ENCODE measurements at regions not wholly inside any gene's neighbourhood (a gene's known extent, or its start where the extent isn't known, plus 50 kb on each side); places are given as distances from the start of the nearest gene placed in this dataset.
A peak's percentile ranks its signal among the peaks of the same experiment; 100 is the strongest.

DNA sequence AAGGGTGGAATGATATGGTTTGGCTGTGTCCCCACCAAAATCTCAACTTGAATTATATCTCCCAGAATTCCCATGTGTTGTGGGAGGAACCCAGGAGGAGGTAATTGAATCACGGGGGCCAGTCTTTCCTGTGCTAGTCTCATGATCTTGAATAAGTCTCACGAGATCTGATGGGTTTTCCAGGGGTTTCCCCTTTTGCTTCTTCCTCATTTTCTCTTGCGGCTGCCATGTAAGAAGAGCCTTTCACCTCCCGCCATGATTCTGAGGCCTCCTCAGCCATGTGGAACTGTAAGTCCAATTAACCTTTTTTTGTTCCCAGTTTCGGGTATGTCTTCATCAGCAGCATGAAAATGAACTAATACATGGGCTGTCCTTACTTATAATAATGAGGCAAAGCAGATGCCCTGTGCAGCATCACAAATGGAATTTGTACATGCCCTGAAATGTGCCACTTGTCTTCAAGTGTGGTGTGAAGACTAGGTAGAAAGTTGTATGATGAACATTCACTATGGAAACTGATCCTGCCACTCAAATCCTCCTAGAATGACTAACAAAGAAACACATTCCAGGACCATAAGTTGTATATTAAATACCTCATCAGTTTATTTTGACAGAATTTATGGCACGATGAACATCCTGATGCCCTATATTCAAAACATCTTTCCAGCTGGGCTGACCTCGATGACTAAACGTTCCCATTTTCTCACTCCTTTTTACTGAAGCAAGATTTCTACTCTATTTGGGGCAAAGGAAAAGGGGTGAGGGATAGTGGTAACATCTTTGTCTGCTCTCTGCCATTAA lies 122.8 kb upstream of the CTTNBP2 start:
- DNase-seq (ENCODE audit: low spot score, unreplicated experiment), result no peak
- H3K9me3 Mint-ChIP-seq (ENCODE audit: low read depth), result no peaks in the 10 kb centered on the region
- no peak overlapping the region for H3K27ac Mint-ChIP-seq
- TF ChIP-seq, protein P1, sequence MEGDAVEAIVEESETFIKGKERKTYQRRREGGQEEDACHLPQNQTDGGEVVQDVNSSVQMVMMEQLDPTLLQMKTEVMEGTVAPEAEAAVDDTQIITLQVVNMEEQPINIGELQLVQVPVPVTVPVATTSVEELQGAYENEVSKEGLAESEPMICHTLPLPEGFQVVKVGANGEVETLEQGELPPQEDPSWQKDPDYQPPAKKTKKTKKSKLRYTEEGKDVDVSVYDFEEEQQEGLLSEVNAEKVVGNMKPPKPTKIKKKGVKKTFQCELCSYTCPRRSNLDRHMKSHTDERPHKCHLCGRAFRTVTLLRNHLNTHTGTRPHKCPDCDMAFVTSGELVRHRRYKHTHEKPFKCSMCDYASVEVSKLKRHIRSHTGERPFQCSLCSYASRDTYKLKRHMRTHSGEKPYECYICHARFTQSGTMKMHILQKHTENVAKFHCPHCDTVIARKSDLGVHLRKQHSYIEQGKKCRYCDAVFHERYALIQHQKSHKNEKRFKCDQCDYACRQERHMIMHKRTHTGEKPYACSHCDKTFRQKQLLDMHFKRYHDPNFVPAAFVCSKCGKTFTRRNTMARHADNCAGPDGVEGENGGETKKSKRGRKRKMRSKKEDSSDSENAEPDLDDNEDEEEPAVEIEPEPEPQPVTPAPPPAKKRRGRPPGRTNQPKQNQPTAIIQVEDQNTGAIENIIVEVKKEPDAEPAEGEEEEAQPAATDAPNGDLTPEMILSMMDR (IDR thresholded peaks at IDR 0.05; ENCODE audit: unreplicated experiment), result no peak
- H3K4me1 Mint-ChIP-seq (ENCODE audit: low read depth), result peaks cover 8% of the 10 kb centered on the region
- H3K27me3 Mint-ChIP-seq, result no peaks in the 10 kb centered on the region
- no peak overlapping the region for H3K4me3 Mint-ChIP-seq (ENCODE audit: low read depth)
- no peaks in the 10 kb centered on the region for H3K36me3 Mint-ChIP-seq (ENCODE audit: insufficient read depth)

DNA sequence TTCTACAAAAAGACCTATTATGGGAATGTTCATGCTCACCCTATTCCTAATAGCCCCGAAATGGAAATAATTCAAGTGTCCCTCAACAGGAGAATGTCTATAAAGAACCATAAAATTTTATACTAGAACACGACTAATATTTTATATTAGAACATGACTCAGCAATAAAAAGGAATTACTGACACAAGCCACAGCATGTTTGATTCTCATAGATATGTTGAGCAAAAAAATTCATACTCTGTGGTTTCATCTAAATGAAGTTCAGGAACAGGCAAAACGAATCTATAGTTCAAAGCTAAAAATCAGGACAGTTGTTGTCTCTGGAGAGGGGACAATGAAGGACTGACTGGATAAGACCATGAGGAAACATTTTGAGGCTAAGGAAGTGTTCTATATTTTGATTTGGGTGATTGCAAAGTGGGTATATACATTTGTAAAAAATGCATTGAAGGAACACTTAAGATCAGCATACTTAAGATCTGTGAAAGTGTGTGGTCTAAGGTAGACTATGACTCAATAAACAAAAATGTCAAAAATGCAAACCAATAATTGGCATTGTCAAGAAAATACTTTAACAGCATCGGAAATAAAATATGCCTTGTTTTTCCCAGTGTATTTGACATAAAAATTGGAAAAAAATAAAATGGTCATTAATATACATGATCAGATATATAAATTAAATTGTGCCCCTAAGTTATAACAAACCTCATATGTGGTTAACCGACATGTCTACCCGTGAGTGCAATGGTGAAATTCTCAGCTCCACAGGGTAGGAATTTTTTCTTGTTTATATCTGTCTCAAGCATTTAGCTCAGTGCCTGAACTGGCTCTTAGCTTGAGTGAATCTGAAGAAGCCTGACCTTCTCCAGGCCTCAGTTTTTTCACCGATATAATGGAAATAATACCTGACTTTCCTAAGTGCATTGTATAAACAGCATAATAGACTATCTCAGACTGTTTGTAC lies 124.9 kb upstream of the CTTNBP2 start:
- TF ChIP-seq, protein P1 (IDR thresholded peaks at IDR 0.05; ENCODE audit: unreplicated experiment), result no peak
- H3K27me3 Mint-ChIP-seq, result no peaks in the 10 kb centered on the region

DNA sequence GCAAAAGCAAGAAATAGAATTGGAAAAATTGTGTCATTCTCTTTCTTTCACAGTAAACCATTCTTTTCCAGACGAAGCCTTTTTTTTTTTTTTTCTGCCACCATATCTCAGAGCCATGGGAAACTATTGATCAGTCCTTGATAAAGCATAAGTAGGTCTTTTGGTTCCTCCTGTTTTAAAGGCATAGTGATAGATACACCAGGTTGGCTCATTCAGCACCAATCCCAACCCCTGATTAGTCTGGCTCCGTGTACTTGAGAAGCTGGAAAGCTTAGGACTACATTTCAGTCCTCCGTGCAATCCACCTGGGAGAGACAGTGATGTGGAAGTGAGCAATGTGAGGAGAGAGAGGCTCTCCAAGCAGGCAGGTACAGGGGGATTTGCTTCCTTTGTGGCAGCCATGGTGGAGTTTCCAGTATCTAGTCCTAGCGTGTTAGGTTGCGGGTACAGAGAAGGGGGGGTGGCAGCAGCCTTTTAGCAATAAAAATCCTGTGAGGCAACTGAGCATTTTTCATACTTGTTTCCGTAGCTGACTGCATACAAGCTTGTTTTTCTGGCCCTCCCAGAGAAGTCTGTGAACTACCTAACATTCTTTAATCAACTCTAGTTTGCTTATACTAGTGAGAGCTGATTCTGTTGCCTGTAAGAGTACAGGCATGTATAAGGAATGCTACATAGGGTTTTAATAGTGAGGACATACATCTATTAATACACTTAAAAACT lies 127.4 kb upstream of the CTTNBP2 start:
- TF ChIP-seq, protein P1 (IDR thresholded peaks at IDR 0.05; ENCODE audit: unreplicated experiment), result no peak
- no peaks in the 10 kb centered on the region for H3K9me3 Mint-ChIP-seq (ENCODE audit: low read depth)
- peak overlapping the region; percentile 35 for H3K27ac Mint-ChIP-seq
- H3K4me3 Mint-ChIP-seq (ENCODE audit: low read depth), result peak overlapping the region; percentile 53
- peaks cover 3% of the 10 kb centered on the region for H3K27me3 Mint-ChIP-seq
- H3K36me3 Mint-ChIP-seq (ENCODE audit: insufficient read depth), result no peaks in the 10 kb centered on the region
- H3K4me1 Mint-ChIP-seq (ENCODE audit: low read depth), result peaks cover 11% of the 10 kb centered on the region
- no peak for DNase-seq (ENCODE audit: low spot score, unreplicated experiment)

More for the DNA sequence above, 124.9 kb upstream of the CTTNBP2 start:
- Mint-ChIP-seq H3K36me3 (ENCODE audit: insufficient read depth) (no peaks in the 10 kb centered on the region), H3K4me3 (ENCODE audit: low read depth) (no peak overlapping the region), H3K27ac (no peak overlapping the region), H3K9me3 (ENCODE audit: low read depth) (no peaks in the 10 kb centered on the region), H3K4me1 (ENCODE audit: low read depth) (peaks cover 8% of the 10 kb centered on the region)
- no peak for DNase-seq (ENCODE audit: low spot score, unreplicated experiment)

DNA sequence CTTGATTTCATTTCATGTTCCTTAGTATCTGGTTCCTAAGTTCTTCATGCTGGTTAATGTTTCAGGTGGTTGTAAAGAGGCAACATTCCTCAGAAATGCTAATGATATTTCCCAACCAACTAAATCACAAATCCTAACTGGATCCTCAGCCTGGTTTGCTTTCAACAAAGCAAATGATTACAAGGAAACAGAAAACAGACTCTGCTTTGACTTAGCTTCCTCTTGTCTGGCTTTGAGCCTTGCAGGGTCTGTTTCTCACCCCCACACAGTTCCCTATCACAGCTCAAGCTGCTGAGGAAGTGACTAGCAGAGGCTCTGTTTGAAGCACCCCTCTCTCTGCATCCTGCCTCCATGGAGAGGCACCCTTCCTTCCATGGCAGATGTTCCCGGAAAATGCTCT lies 130.2 kb upstream of the CTTNBP2 start:
- no peak overlapping the region for H3K4me3 Mint-ChIP-seq (ENCODE audit: low read depth)
- H3K9me3 Mint-ChIP-seq (ENCODE audit: low read depth), result no peaks in the 10 kb centered on the region
- TF ChIP-seq, protein P1 (IDR thresholded peaks at IDR 0.05; ENCODE audit: unreplicated experiment), result no peak
- no peak overlapping the region for H3K27ac Mint-ChIP-seq
- no peak for DNase-seq (ENCODE audit: low spot score, unreplicated experiment)
- peaks cover 11% of the 10 kb centered on the region for H3K4me1 Mint-ChIP-seq (ENCODE audit: low read depth)
- no peaks in the 10 kb centered on the region for H3K36me3 Mint-ChIP-seq (ENCODE audit: insufficient read depth)
- peaks cover 3% of the 10 kb centered on the region for H3K27me3 Mint-ChIP-seq

DNA sequence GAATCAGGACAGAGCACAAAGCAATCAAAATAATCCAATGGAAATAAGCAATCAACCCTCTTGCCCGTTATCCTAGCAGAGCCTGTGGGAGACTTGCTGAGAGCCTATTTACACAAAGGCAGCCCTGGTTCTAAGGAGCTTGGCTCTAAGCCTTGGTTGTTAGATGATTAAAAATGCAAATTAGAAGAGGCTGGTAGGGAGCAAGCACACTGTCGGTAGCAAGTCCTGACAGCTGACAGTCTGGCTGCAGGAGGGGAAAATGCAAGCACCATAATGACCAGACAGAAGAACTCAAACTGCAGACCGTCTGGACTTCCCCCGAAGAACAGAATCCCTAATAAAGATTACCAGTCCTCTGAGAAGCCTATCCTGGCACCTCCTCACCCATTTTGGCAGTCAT lies 131.8 kb upstream of the CTTNBP2 start:
- TF ChIP-seq, protein P1 (IDR thresholded peaks at IDR 0.05; ENCODE audit: unreplicated experiment), result no peak
- H3K27ac Mint-ChIP-seq, result no peak overlapping the region
- DNase-seq (ENCODE audit: low spot score, unreplicated experiment), result no peak
- H3K27me3 Mint-ChIP-seq, result peaks cover 3% of the 10 kb centered on the region
- no peak overlapping the region for H3K4me3 Mint-ChIP-seq (ENCODE audit: low read depth)
- peaks cover 9% of the 10 kb centered on the region for H3K4me1 Mint-ChIP-seq (ENCODE audit: low read depth)
- no peaks in the 10 kb centered on the region for H3K9me3 Mint-ChIP-seq (ENCODE audit: low read depth)
- no peaks in the 10 kb centered on the region for H3K36me3 Mint-ChIP-seq (ENCODE audit: insufficient read depth)

All from progenitor cell of endocrine pancreas (in vitro differentiated cells).